NCI-H2196 treated with DMSO at 0.1 percent for 48 hours (cell line): ENCODE measurements at regions not wholly inside any gene's neighbourhood (a gene's known extent, or its start where the extent isn't known, plus 50 kb on each side); places are given as distances from the start of the nearest gene placed in this dataset.
"Not testable (repeated sequence)": the region's sequence is repeated elsewhere in the genome, so short reads cannot be mapped to it uniquely, and the experiment has no call there.

Experiments
- DNase-seq: peaks from one replicate; lab custom pipeline; 2025; ENCODE audit not compliant: unreplicated experiment; lab: John Stamatoyannopoulos, UW

GRCh38 chr2:122528958-122529705 lies 773.7 kb downstream of the TSN start:
- no peak for DNase-seq

GRCh38 chr2:122530814-122531213 lies 775.4 kb downstream of the TSN start:
- no peak for DNase-seq

GRCh38 chr2:122531290-122532071 lies 776.0 kb downstream of the TSN start:
- no peak for DNase-seq

- DNase-seq: no peak
These were observed 776.6 kb downstream of the TSN start for GRCh38 chr2:122532072-122532344.

GRCh38 chr2:122532481-122532880 lies 777.0 kb downstream of the TSN start:
- DNase-seq: no peak

- DNase-seq: no peak
These were observed 780.6 kb downstream of the TSN start for GRCh38 chr2:122535960-122536505.

- DNase-seq: no peak
These were observed 783.9 kb downstream of the TSN start for GRCh38 chr2:122539311-122539710.

GRCh38 chr2:122539920-122540319 lies 784.5 kb downstream of the TSN start:
- no peak for DNase-seq

GRCh38 chr2:122542236-122542635 lies 786.8 kb downstream of the TSN start:
- DNase-seq: no peak

GRCh38 chr2:122542646-122543045 lies 787.2 kb downstream of the TSN start:
- no peak for DNase-seq

GRCh38 chr2:122543815-122544214 lies 788.4 kb downstream of the TSN start:
- DNase-seq: no peak

- DNase-seq: no peak
These were observed 790.4 kb downstream of the TSN start for GRCh38 chr2:122545821-122546220.

- no peak for DNase-seq
These were observed 807.3 kb downstream of the TSN start for GRCh38 chr2:122562775-122563174.

GRCh38 chr2:122563781-122564180 lies 808.3 kb downstream of the TSN start:
- no peak for DNase-seq

GRCh38 chr2:122564843-122565242 lies 809.4 kb downstream of the TSN start:
- DNase-seq: no peak

GRCh38 chr2:122565364-122565763 lies 809.9 kb downstream of the TSN start:
- DNase-seq: no peak

GRCh38 chr2:122570641-122571040 lies 815.2 kb downstream of the TSN start:
- no peak for DNase-seq

- DNase-seq: not testable (repeated sequence)
These were observed 816.0 kb downstream of the TSN start for GRCh38 chr2:122571471-122571870.

- DNase-seq: no peak
These were observed 819.6 kb downstream of the TSN start for GRCh38 chr2:122575076-122575475.

- DNase-seq: no peak
These were observed 827.9 kb downstream of the TSN start for GRCh38 chr2:122583159-122583917.

GRCh38 chr2:122590524-122590923 lies 835.1 kb downstream of the TSN start:
- no peak for DNase-seq

- no peak for DNase-seq
These were observed 839.6 kb downstream of the TSN start for GRCh38 chr2:122595065-122595464.
